PC-9 (cell line): ENCODE measurements at regions not wholly inside any gene's neighbourhood (a gene's known extent, or its start where the extent isn't known, plus 50 kb on each side); places are given as distances from the start of the nearest gene placed in this dataset.

ENCODE experiments used
- EZH2 ChIP-seq: fragments of 200-600 bp; sonication (generic); IDR thresholded peaks from 2 replicates; pipeline ENCODE4 v1.8.0; 2017; ENCODE audit warnings: antibody characterized with exemption, low read depth
- TF ChIP-seq, protein P1 (sequence below): fragments of 200-600 bp; sonication (generic); conservative IDR thresholded peaks from 2 replicates; pipeline ENCODE4 v1.6.1; 2017; ENCODE audit warnings: mixed run types, antibody characterized with exemption, mild to moderate bottlenecking, moderate library complexity

- TF ChIP-seq, protein P1, sequence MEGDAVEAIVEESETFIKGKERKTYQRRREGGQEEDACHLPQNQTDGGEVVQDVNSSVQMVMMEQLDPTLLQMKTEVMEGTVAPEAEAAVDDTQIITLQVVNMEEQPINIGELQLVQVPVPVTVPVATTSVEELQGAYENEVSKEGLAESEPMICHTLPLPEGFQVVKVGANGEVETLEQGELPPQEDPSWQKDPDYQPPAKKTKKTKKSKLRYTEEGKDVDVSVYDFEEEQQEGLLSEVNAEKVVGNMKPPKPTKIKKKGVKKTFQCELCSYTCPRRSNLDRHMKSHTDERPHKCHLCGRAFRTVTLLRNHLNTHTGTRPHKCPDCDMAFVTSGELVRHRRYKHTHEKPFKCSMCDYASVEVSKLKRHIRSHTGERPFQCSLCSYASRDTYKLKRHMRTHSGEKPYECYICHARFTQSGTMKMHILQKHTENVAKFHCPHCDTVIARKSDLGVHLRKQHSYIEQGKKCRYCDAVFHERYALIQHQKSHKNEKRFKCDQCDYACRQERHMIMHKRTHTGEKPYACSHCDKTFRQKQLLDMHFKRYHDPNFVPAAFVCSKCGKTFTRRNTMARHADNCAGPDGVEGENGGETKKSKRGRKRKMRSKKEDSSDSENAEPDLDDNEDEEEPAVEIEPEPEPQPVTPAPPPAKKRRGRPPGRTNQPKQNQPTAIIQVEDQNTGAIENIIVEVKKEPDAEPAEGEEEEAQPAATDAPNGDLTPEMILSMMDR: no peak
- no peak for TF ChIP-seq EZH2
Measured at GRCh38 chr9:82780017-82780416, 282.9 kb downstream of the RASEF start.
